DND-41 (cell line): ENCODE measurements at regions not wholly inside any gene's neighbourhood (a gene's known extent, or its start where the extent isn't known, plus 50 kb on each side); places are given as distances from the start of the nearest gene placed in this dataset.

Experiments
- ATAC-seq: fragments of 200-7000 bp; cut with Tn5 transposase; 3 replicates; pipeline ENCODE4 v1.9.1; 2021; ENCODE audit warnings: low read depth; ENCODE audit not compliant: insufficient read depth
- DNase-seq: peaks from one replicate; pipeline ENCODE4 v3.0.0-alpha.2; 2020
- H2AFZ ChIP-seq: 2 replicates; pipeline ENCODE4 v1.6.0; 2012; ENCODE audit warnings: low read depth, low read length
- H3K27ac ChIP-seq: 2 replicates; pipeline ENCODE4 v1.5.1; 2012; ENCODE audit warnings: low read length, inconsistent platforms
- H3K27me3 ChIP-seq: fragments of 200-600 bp; sonication (generic); 2 replicates; pipeline ENCODE4 v1.6.0; 2012; ENCODE audit warnings: low read length, mild to moderate bottlenecking, inconsistent platforms; ENCODE audit not compliant: insufficient read depth, poor library complexity
- H3K36me3 ChIP-seq: 2 replicates; pipeline ENCODE4 v1.5.1; 2012; ENCODE audit warnings: low read length, inconsistent platforms; ENCODE audit not compliant: insufficient read depth
- H3K4me1 ChIP-seq: 2 replicates; pipeline ENCODE4 v1.5.1; 2012; ENCODE audit warnings: mild to moderate bottlenecking, low read length; ENCODE audit not compliant: insufficient read depth
- H3K4me2 ChIP-seq: 2 replicates; pipeline ENCODE4 v1.6.0; 2012; ENCODE audit warnings: mild to moderate bottlenecking, moderate library complexity, low read length, inconsistent platforms; ENCODE audit not compliant: insufficient read depth
- H3K4me3 ChIP-seq, 2 experiments: fragments of 200-600 bp in 1 of 2; shearing (Covaris generic) in 1 of 2; 2 replicates each; pipeline ENCODE4 v1.5.1; 2012 to 2016; ENCODE audit warnings: inconsistent platforms in 2 of 2, low read length in 2 of 2, mild to moderate bottlenecking in 2 of 2, low read depth in 1 of 2, moderate library complexity in 1 of 2
- H3K79me2 ChIP-seq: 2 replicates; pipeline ENCODE4 v1.6.0; 2012; ENCODE audit warnings: low read length, inconsistent platforms; ENCODE audit not compliant: insufficient read depth
- H3K9ac ChIP-seq: 2 replicates; pipeline ENCODE4 v1.6.0; 2012; ENCODE audit warnings: low read depth, mild to moderate bottlenecking, inconsistent platforms, low read length, moderate library complexity
- H3K9me3 ChIP-seq: 2 replicates; pipeline ENCODE4 v1.5.1; 2012; ENCODE audit warnings: low read length, moderate library complexity, mild to moderate bottlenecking, inconsistent platforms; ENCODE audit not compliant: insufficient read depth, severe bottlenecking
- H4K20me1 ChIP-seq: 2 replicates; pipeline ENCODE4 v1.6.0; 2012; ENCODE audit warnings: low read length; ENCODE audit not compliant: insufficient read depth
- CTCF ChIP-seq: IDR thresholded peaks from 2 replicates; pipeline ENCODE4 v1.5.1; 2012; ENCODE audit warnings: borderline replicate concordance, low read length, moderate library complexity, mild to moderate bottlenecking; ENCODE audit not compliant: poor library complexity, severe bottlenecking; ENCODE audit errors: extremely low read depth
- EZH2 ChIP-seq: IDR thresholded peaks from 3 replicates; pipeline ENCODE4 v1.6.1; 2012; ENCODE audit warnings: borderline replicate concordance, low read depth, mild to moderate bottlenecking, moderate library complexity, low read length, inconsistent platforms; ENCODE audit not compliant: severe bottlenecking

GRCh38 chr1:96370757-96371156, 350.8 kb upstream of the PTBP2 start:
- no peaks in the 10 kb centered on the region for H3K79me2 ChIP-seq
- no peak overlapping the region for H3K9ac ChIP-seq
- TF ChIP-seq CTCF (no peak), EZH2 (no peak)
- no peaks in the 10 kb centered on the region for H3K27me3 ChIP-seq
- no peak overlapping the region for H3K4me2 ChIP-seq
- ATAC-seq (no peak), DNase-seq (no peak)
- H4K20me1 ChIP-seq: no peaks in the 10 kb centered on the region
- H3K4me3 ChIP-seq: no peak overlapping the region
- H3K4me1 ChIP-seq: no peaks in the 10 kb centered on the region
- no peaks in the 10 kb centered on the region for H3K36me3 ChIP-seq
- H3K9me3 ChIP-seq: no peaks in the 10 kb centered on the region
- no peak overlapping the region for H2AFZ ChIP-seq
- H3K27ac ChIP-seq: no peak overlapping the region

GRCh38 chr1:96372881-96373280, 348.7 kb upstream of the PTBP2 start:
- no peak overlapping the region for H3K27ac ChIP-seq
- H3K9ac ChIP-seq: no peak overlapping the region
- no peak for TF ChIP-seq CTCF
- no peak for TF ChIP-seq EZH2
- no peak overlapping the region for H2AFZ ChIP-seq
- H3K9me3 ChIP-seq: no peaks in the 10 kb centered on the region
- H3K27me3 ChIP-seq: no peaks in the 10 kb centered on the region
- H3K36me3 ChIP-seq: no peaks in the 10 kb centered on the region
- no peak overlapping the region for H3K4me3 ChIP-seq
- no peaks in the 10 kb centered on the region for H4K20me1 ChIP-seq
- ATAC-seq (no peak), DNase-seq (no peak)
- no peak overlapping the region for H3K4me2 ChIP-seq
- no peaks in the 10 kb centered on the region for H3K79me2 ChIP-seq
- no peaks in the 10 kb centered on the region for H3K4me1 ChIP-seq

GRCh38 chr1:96374076-96374762, 347.4 kb upstream of the PTBP2 start:
- H3K79me2 ChIP-seq: no peaks in the 10 kb centered on the region
- no peaks in the 10 kb centered on the region for H3K27me3 ChIP-seq
- H3K9me3 ChIP-seq: no peaks in the 10 kb centered on the region
- H3K36me3 ChIP-seq: no peaks in the 10 kb centered on the region
- no peak overlapping the region for H2AFZ ChIP-seq
- no peak overlapping the region for H3K27ac ChIP-seq
- H3K4me1 ChIP-seq: no peaks in the 10 kb centered on the region
- no peak overlapping the region for H3K9ac ChIP-seq
- H3K4me2 ChIP-seq: no peak overlapping the region
- H3K4me3 ChIP-seq: no peak overlapping the region
- TF ChIP-seq EZH2 (no peak), CTCF (no peak)
- ATAC-seq (no peak), DNase-seq (no peak)
- H4K20me1 ChIP-seq: no peaks in the 10 kb centered on the region

GRCh38 chr1:96376846-96377245, 344.7 kb upstream of the PTBP2 start:
- H3K79me2 ChIP-seq: no peaks in the 10 kb centered on the region
- H3K9ac ChIP-seq: no peak overlapping the region
- no peaks in the 10 kb centered on the region for H3K27me3 ChIP-seq
- DNase-seq (no peak), ATAC-seq (no peak)
- no peak for TF ChIP-seq EZH2
- TF ChIP-seq CTCF: no peak
- no peaks in the 10 kb centered on the region for H3K36me3 ChIP-seq
- no peak overlapping the region for H3K4me3 ChIP-seq
- H3K27ac ChIP-seq: no peak overlapping the region
- no peak overlapping the region for H3K4me2 ChIP-seq
- no peaks in the 10 kb centered on the region for H3K9me3 ChIP-seq
- H2AFZ ChIP-seq: no peak overlapping the region
- H3K4me1 ChIP-seq: no peaks in the 10 kb centered on the region
- no peaks in the 10 kb centered on the region for H4K20me1 ChIP-seq
